GM21723 (cell line): ENCODE measurements at regions not wholly inside any gene's neighbourhood (a gene's known extent, or its start where the extent isn't known, plus 50 kb on each side); places are given as distances from the start of the nearest gene placed in this dataset.
"Not testable (repeated sequence)": the region's sequence is repeated elsewhere in the genome, so short reads cannot be mapped to it uniquely, and the experiment has no call there.

ENCODE experiments used
- ATAC-seq: cut with Tn5 transposase; IDR thresholded peaks from one replicate; pipeline ENCODE4 v1.9.1; 2021; ENCODE audit warnings: mild to moderate bottlenecking, moderate library complexity; ENCODE audit not compliant: unreplicated experiment

GRCh38 chr18:70416496-70416895 is 127.7 kb downstream of the SOCS6 start:
- no peak for ATAC-seq

GRCh38 chr18:70415823-70416488 is 127.1 kb downstream of the SOCS6 start:
- no peak for ATAC-seq

DNA sequence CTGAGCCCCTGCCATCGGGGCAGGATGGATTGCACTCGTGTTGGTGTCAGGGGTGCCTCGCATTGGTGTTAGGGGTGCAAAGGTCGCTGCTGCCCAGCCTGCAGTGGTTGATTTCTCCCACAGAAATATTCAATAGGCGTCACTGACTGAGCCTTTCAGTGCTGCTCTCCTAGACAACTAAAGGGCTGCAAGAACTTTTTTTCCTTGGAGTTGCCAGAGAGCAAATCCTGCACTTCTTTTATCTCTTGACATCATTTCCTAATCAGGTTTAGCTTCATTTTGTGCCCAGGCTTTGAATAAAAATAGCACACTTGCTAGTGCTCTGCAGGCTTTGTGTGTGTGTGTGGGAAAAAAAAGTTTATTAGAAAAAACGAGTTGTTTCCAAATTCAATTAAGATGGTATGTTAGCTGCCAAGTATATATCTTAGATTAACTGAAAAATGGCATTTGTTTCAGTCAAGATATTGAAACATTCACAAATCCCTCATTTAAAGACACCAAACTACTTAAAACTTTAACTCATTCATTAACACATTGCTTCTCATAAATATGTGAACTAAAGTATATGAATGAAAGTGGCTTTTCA is 125.6 kb downstream of the SOCS6 start:
- no peak for ATAC-seq

GRCh38 chr18:70413455-70413854 is 124.6 kb downstream of the SOCS6 start:
- no peak for ATAC-seq

- ATAC-seq, result no peak
Observed at GRCh38 chr18:70411876-70412435, 123.1 kb downstream of the SOCS6 start.

DNA sequence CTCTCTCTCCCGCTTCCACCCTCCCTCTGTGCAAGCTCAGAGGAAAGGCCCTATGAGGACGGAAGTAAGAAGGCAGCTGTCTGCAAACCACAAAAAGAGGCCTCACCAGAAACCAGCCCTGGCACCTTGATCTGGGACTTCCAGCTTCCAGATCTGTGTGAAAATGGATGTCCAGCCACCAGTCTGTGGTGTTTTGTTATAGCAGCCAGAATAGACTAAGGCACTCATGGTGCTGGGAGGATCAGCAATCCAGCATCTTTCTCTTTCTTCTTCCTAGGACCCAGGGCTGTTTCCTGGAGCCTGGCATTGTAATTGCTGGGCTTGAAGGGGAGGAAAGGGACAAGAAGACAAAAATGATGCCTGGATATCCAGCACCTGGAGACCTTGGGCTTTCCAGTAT is 122.5 kb downstream of the SOCS6 start:
- ATAC-seq, result no peak

DNA sequence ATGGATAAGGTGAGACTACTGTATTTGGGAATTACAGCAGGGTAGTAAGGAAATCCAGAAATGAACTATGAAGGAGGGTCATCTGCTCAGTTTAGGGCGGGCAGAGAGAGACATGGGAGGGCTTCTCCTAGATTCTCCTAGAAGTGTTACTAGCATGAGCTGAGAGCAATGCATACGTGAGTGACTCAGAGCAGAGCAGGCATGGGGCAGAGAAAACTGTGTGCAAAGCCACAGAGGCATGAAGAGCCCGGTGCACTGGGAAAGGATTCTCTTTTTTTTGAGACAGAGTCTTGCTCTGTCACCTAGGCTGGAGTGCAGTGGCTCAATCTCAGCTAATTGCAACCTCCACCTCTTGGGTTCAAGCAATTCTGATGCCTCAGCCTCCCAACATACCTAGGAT is 116.2 kb downstream of the SOCS6 start:
- ATAC-seq, result no peak

GRCh38 chr18:70400476-70400875 is 111.6 kb downstream of the SOCS6 start:
- no peak for ATAC-seq

GRCh38 chr18:70398076-70398475 is 109.2 kb downstream of the SOCS6 start:
- ATAC-seq, result no peak

- no peak for ATAC-seq
Observed at GRCh38 chr18:70397259-70397925, 108.5 kb downstream of the SOCS6 start.

GRCh38 chr18:70395771-70396170 is 106.9 kb downstream of the SOCS6 start:
- ATAC-seq, result not testable (repeated sequence)

DNA sequence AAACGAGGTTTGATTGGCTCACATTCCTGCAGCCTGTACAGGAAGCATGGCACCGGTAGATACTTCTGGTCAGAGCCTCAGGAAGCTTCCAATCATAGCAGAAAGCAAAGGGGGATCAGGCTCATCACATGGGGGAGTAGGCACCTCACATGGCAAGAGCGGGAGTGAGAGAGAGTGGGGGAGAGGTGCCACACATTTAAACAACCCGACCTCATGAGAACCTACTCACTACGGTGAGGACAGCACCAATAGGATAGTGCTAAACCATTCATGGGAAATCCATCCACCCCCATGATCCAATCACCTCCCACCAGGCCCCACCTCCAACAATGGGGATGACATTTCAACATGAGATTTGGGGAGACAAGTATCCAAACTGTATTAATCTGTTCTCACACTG is 105.8 kb downstream of the SOCS6 start:
- no peak for ATAC-seq

GRCh38 chr18:70390371-70391090 is 101.7 kb downstream of the SOCS6 start:
- no peak for ATAC-seq

DNA sequence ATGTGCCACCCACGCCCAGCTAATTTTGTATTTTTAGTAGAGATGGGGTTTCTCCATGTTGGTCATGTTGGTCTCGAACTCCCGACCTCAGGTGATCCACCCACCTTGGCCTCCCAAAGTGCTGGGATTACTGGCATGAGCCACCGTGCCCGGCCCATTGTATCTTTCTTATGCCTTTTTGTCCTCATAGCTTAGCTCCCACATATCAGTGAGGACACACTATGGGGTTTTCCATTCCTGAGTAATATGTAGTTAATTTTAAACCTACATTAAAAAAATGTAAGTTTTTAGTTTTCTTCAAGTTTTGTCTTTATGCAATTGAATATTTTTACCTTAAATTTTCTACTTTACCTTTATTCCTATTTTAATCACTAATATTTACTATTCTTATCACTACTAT is 100.2 kb downstream of the SOCS6 start:
- ATAC-seq, result not testable (repeated sequence)

DNA sequence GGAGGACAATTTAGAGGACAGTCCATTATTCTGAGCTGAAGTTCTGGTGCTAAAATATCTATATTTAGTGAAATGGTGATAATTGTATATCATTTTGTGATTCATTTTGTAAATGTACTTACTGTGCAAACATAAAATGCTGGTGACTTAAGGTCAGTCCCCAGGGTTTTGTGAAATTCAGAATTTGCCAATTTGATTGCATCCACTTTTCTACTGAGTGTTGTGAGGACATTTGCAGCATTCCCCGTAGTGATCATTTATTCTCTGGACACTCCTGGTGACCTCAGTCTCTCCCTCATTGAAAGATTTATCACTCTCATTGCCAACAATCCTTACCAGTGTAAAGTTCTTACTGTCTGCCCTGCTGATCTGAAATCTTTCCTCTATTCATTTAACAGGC is 98.2 kb downstream of the SOCS6 start:
- ATAC-seq, result no peak

DNA sequence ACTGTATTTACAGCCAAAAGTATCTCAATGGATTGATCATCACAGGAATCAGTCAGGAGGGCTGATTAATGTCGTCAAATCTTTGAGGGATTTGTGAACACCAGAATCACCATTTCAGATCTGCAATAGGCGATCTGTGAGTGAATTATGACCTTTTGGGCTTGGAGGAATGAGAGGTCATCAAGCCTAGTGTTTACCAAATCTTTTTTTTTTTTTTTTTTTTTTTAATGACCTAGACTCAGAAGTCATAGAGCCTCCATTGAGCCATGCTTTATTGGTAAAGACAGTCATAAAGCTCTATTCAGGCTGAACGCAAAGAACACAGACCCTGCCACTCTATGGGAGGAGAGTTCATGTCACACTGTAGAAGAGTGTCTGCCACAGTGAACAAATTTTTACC is 97.7 kb downstream of the SOCS6 start:
- ATAC-seq, result no peak

DNA sequence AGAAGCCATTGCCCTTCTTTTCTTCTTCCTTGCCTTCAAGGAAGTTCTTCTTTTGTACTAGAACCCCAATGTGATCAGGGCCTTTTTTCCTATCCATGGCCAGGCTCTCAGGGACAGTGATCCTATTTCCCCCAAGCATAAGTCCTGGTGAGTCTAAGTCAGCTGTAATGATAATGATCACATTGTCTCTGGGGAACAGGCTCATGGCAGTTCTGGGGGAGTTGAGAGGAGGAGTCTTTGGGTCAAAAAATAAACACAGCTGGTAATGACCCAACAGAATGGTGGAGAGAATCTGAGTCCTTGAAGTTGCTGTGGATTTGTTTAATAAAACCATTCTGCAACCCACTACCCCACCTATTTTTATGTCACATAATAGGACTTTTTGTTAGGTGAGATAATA is 96.6 kb downstream of the SOCS6 start:
- ATAC-seq, result no peak

GRCh38 chr18:70384181-70384790 is 95.4 kb downstream of the SOCS6 start:
- ATAC-seq, result no peak

DNA sequence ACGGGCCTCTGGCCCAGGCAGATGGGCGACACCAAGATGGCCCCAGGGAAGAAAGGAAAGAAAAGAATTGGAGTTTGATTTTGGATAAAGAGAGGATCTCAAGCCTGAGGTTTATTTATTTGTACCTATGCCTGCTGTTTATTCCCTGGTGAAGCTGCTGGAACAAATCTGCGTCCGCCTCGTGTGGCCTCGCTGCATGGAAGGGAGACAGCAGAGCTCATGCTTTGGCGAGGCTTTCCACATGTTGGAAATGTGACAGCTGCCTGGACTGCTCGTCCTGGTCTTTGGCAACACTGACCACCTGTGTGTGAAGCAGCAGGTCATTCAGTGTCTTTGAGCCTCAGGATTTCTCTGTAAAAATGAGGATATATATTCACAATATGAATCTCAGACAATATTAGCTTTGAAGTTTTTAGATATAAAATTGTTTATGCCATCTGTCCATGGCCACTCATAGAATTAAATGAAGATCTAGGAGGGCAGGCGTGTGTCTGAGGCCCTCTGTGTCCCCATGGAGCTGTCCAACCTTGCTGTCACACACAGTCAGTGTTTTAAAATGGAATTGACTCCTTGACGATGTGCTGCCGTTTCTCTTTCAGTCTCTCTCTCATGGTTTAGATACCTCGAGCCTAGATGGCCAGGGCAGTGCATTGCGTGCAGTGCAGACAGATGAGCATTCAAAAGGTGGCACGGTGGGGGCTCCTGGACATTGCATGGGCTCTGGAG is 94.3 kb downstream of the SOCS6 start:
- no peak for ATAC-seq

GRCh38 chr18:70382017-70382416 is 93.2 kb downstream of the SOCS6 start:
- ATAC-seq, result no peak
